ENCODE measurements at regions not wholly inside any gene's neighbourhood (a gene's known extent, or its start where the extent isn't known, plus 50 kb on each side); places are given as distances from the start of the nearest gene placed in this dataset.

GRCh38 chr10:47248386-47249090 is 51.5 kb upstream of the GDF10 start:
- POLR2A ChIA-PET (ENCODE audit: low non-redundant PET): no interaction called here
- no peak for DNase-seq (ENCODE audit: low spot score)
- CTCF ChIA-PET: no interaction called here

GRCh38 chr10:47249881-47250280 is 50.1 kb upstream of the GDF10 start:
- POLR2A ChIA-PET (ENCODE audit: low non-redundant PET): no interaction called here
- no peak for DNase-seq (ENCODE audit: low spot score)
- no peaks in the 10 kb centered on the region for H3K36me3 ChIP-seq (ENCODE audit: insufficient read depth, low read length, poor library complexity, severe bottlenecking)
- intact Hi-C loops (cut with micrococcal nuclease; ENCODE audit: unreplicated experiment): no loop called here
- CTCF ChIA-PET: no interaction called here
- H3K4me1 ChIP-seq (ENCODE audit: insufficient read depth, low read length, poor library complexity, severe bottlenecking): no peaks in the 10 kb centered on the region
- no TSS peak for BruUV-seq (replicated peaks)
- H3K9me3 ChIP-seq (ENCODE audit: low read depth, low read length, poor library complexity, severe bottlenecking): no peaks in the 10 kb centered on the region
- TF ChIP-seq EZH2 (IDR thresholded peaks at IDR 0.05; ENCODE audit: borderline replicate concordance, low read depth, low read length, poor library complexity, severe bottlenecking) (no peak), CTCF (conservative IDR thresholded peaks at IDR 0.05; ENCODE audit: low read depth, low read length) (no peak)
- no peaks in the 10 kb centered on the region for H3K27me3 ChIP-seq (replicated peaks; ENCODE audit: insufficient read depth, low read depth, low read length, poor library complexity)
- no peak overlapping the region for H3K4me3 ChIP-seq (ENCODE audit: low read depth, low read length, poor library complexity, severe bottlenecking)
- no peak overlapping the region for H3K27ac ChIP-seq (ENCODE audit: low read depth, low read length, poor library complexity, severe bottlenecking)

More at GRCh38 chr10:47248386-47249090, 51.5 kb upstream of the GDF10 start:
- intact Hi-C loops (cut with micrococcal nuclease; ENCODE audit: unreplicated experiment): no loop called here
- no TSS peak for BruUV-seq (replicated peaks)
- H3K9me3 ChIP-seq (ENCODE audit: low read depth, low read length, poor library complexity, severe bottlenecking): no peaks in the 10 kb centered on the region
- H3K27ac ChIP-seq (ENCODE audit: low read depth, low read length, poor library complexity, severe bottlenecking): no peak overlapping the region
- H3K36me3 ChIP-seq (ENCODE audit: insufficient read depth, low read length, poor library complexity, severe bottlenecking): no peaks in the 10 kb centered on the region
- H3K27me3 ChIP-seq (replicated peaks; ENCODE audit: insufficient read depth, low read depth, low read length, poor library complexity): no peaks in the 10 kb centered on the region
- H3K4me3 ChIP-seq (ENCODE audit: low read depth, low read length, poor library complexity, severe bottlenecking): no peak overlapping the region
- H3K4me1 ChIP-seq (ENCODE audit: insufficient read depth, low read length, poor library complexity, severe bottlenecking): no peaks in the 10 kb centered on the region
- TF ChIP-seq EZH2 (IDR thresholded peaks at IDR 0.05; ENCODE audit: borderline replicate concordance, low read depth, low read length, poor library complexity, severe bottlenecking) (no peak), CTCF (conservative IDR thresholded peaks at IDR 0.05; ENCODE audit: low read depth, low read length) (no peak)
